SU-DHL-6 (cell line): ENCODE measurements at regions not wholly inside any gene's neighbourhood (a gene's known extent, or its start where the extent isn't known, plus 50 kb on each side); places are given as distances from the start of the nearest gene placed in this dataset.

Experiments
- H2AFZ ChIP-seq: fragments of 200-600 bp; sonication (generic); 2 replicates; pipeline ENCODE4 v1.6.1; 2014; ENCODE audit warnings: low read depth, mild to moderate bottlenecking, moderate library complexity, mixed read lengths, antibody characterized with exemption, low read length; ENCODE audit not compliant: severe bottlenecking
- H3F3A ChIP-seq: fragments of 200-600 bp; shearing (Covaris generic); 2 replicates; pipeline ENCODE4 v1.6.0; 2016; ENCODE audit warnings: antibody characterized with exemption, mild to moderate bottlenecking; ENCODE audit not compliant: insufficient read depth
- H3K27ac ChIP-seq: fragments of 200-600 bp; sonication (generic); 2 replicates; pipeline ENCODE4 v1.5.1; 2016; ENCODE audit warnings: low read depth, mild to moderate bottlenecking, low read length, moderate library complexity, mixed read lengths
- H3K27me3 ChIP-seq: fragments of 200-600 bp; sonication (generic), shearing (Covaris generic); 2 replicates; pipeline ENCODE4 v1.6.0; 2014; ENCODE audit warnings: mild to moderate bottlenecking, low read length
- H3K36me3 ChIP-seq: fragments of 200-600 bp; sonication (generic); 2 replicates; pipeline ENCODE4 v1.6.1; 2014; ENCODE audit warnings: mild to moderate bottlenecking, low read length, mixed read lengths
- H3K4me2 ChIP-seq: fragments of 300-600, 200-600 bp; shearing (Covaris generic), sonication (generic); 2 replicates; pipeline ENCODE4 v1.6.0; 2014; ENCODE audit warnings: low read length, low read depth, mild to moderate bottlenecking; ENCODE audit not compliant: poor library complexity, severe bottlenecking
- H3K4me3 ChIP-seq: fragments of 200-600 bp; sonication (generic); 2 replicates; pipeline ENCODE4 v1.5.1; 2014; ENCODE audit warnings: antibody characterized with exemption, low read length, mild to moderate bottlenecking, mixed read lengths; ENCODE audit not compliant: insufficient read depth, poor library complexity, severe bottlenecking
- H3K79me2 ChIP-seq: fragments of 200-600 bp; sonication (generic); 2 replicates; pipeline ENCODE4 v1.6.1; 2014; ENCODE audit warnings: mild to moderate bottlenecking, low read length, moderate library complexity; ENCODE audit not compliant: insufficient read depth
- H3K9ac ChIP-seq: fragments of 200-600 bp; sonication (generic); 2 replicates; pipeline ENCODE4 v1.7.0; 2014; ENCODE audit warnings: mild to moderate bottlenecking, low read length
- H3K9me2 ChIP-seq: fragments of 200-600 bp; sonication (generic); replicated peaks from 2 replicates; pipeline ENCODE4 v1.6.1; 2014; ENCODE audit warnings: low read length; ENCODE audit not compliant: insufficient read depth
- H3K9me3 ChIP-seq: fragments of 200-600 bp; sonication (generic); 2 replicates; pipeline ENCODE4 v1.6.1; 2014; ENCODE audit warnings: low read length, mixed read lengths; ENCODE audit not compliant: insufficient read depth
- H4K20me1 ChIP-seq: fragments of 200-600 bp; sonication (generic); 2 replicates; pipeline ENCODE4 v1.6.1; 2014; ENCODE audit warnings: low read depth, mild to moderate bottlenecking, antibody characterized with exemption, low read length, moderate library complexity, mixed read lengths
- EZH2phosphoT487 ChIP-seq: fragments of 200-600 bp; sonication (generic), shearing (Covaris generic); conservative IDR thresholded peaks from 2 replicates; pipeline ENCODE4 v1.6.1; 2018; ENCODE audit warnings: mild to moderate bottlenecking, antibody characterized with exemption, low read length, moderate library complexity, mixed read lengths
- TF ChIP-seq, protein P1 (sequence below): fragments of 200-600 bp; sonication (generic); IDR thresholded peaks from one replicate; pipeline ENCODE4 v1.5.1; 2017; ENCODE audit warnings: antibody characterized with exemption, mild to moderate bottlenecking, low read length, moderate library complexity; ENCODE audit not compliant: insufficient read depth, poor library complexity, severe bottlenecking

DNA sequence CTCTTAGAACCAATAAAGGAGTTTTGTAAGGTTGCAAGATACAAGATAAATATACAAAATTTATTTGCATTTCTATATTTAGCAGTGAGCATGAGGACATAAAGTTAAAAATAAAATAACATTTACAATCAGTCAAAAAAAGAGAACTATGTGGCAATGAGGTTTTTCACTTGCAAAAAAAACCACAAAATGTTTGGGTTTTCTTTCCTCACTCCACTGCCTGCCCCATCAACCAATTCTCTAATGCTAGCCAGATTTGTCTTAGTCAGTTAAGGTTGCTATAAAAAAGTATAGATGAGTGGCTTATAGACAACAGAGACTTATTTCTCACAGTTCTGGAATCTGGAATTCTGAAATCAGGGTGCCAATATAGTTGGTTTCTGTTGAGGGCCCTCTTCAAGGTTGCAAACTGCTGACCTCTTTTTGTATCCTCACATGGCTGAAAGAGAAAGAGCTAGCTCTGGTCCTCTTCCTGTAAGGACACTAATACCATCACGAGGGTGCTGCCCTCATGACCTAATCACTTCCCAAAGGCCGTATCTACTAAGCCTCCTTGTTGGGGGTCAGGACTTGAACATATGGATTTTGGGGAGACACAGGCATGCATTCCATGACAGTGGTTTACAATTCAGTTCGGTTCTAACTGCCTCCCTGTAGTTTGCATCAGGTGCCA is 566.2 kb downstream of the GALR1 start:
- Histone ChIP-seq H3K9ac (no peak overlapping the region), H3K9me3 (no peaks in the 10 kb centered on the region), H3K27ac (no peak overlapping the region), H4K20me1 (no peaks in the 10 kb centered on the region), H2AFZ (no peak overlapping the region), H3K9me2 (no peaks in the 10 kb centered on the region), H3K36me3 (no peaks in the 10 kb centered on the region), H3K4me3 (no peak overlapping the region), H3K4me2 (no peak overlapping the region), H3K79me2 (no peaks in the 10 kb centered on the region), H3K27me3 (no peaks in the 10 kb centered on the region), H3F3A (no peaks in the 10 kb centered on the region)
- TF ChIP-seq, protein P1, sequence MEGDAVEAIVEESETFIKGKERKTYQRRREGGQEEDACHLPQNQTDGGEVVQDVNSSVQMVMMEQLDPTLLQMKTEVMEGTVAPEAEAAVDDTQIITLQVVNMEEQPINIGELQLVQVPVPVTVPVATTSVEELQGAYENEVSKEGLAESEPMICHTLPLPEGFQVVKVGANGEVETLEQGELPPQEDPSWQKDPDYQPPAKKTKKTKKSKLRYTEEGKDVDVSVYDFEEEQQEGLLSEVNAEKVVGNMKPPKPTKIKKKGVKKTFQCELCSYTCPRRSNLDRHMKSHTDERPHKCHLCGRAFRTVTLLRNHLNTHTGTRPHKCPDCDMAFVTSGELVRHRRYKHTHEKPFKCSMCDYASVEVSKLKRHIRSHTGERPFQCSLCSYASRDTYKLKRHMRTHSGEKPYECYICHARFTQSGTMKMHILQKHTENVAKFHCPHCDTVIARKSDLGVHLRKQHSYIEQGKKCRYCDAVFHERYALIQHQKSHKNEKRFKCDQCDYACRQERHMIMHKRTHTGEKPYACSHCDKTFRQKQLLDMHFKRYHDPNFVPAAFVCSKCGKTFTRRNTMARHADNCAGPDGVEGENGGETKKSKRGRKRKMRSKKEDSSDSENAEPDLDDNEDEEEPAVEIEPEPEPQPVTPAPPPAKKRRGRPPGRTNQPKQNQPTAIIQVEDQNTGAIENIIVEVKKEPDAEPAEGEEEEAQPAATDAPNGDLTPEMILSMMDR, result no peak
- TF ChIP-seq EZH2phosphoT487, result no peak

DNA sequence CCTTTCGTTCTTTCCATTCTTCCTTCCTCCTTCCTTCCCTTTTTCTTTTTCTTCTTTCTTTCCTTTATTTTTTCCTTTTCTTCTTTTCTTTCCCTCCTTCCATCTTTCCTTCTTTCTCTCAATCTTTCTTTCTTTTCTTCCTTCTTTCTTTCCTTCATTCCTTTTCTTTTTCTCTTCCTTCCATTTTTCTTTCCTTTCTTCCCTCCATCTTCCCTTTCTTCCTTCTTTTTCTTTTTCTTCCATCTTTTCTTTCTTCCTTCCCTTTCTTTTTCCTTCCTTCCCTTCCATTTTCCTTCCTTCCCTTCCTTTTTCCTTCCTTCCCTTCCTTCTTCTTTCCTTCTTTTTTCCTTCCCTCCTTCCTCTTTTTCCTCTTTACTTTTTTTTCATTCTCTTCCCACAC is 568.7 kb downstream of the GALR1 start:
- TF ChIP-seq EZH2phosphoT487, result no peak
- TF ChIP-seq, protein P1, result no peak

DNA sequence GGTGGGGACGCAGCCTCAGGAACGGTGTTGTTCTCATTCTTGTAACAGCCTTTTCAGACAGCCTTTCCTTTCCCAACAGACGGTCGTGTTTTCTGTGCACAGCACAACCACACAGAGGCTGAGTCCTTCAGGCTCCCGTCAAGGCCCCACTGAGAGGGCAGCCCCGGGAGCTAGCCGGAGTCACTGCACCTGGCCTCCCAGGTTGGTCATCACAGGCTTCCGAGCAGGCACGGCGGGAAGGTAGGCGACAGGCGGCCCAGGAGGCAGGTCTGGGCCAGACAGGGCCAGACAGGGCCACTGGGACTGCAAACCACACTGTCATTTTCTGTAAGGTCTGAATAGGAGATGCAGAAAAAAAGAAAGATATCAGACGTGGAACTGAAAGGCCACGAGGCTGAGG is 570.8 kb downstream of the GALR1 start:
- H3K4me3 ChIP-seq, result no peak overlapping the region
- H3K79me2 ChIP-seq, result no peaks in the 10 kb centered on the region
- no peaks in the 10 kb centered on the region for H3K27me3 ChIP-seq
- no peaks in the 10 kb centered on the region for H3K9me2 ChIP-seq
- H4K20me1 ChIP-seq, result no peaks in the 10 kb centered on the region
- H3K9me3 ChIP-seq, result no peaks in the 10 kb centered on the region
- H3K9ac ChIP-seq, result no peak overlapping the region
- no peak overlapping the region for H3K27ac ChIP-seq
- no peak overlapping the region for H3K4me2 ChIP-seq
- H3F3A ChIP-seq, result no peaks in the 10 kb centered on the region
- TF ChIP-seq, protein P1, result no peak
- TF ChIP-seq EZH2phosphoT487, result no peak
- no peaks in the 10 kb centered on the region for H3K36me3 ChIP-seq
- H2AFZ ChIP-seq, result no peak overlapping the region

More for the DNA sequence above, 568.7 kb downstream of the GALR1 start:
- Histone ChIP-seq H4K20me1 (no peaks in the 10 kb centered on the region), H3F3A (no peaks in the 10 kb centered on the region), H3K9me3 (no peaks in the 10 kb centered on the region), H3K9me2 (no peaks in the 10 kb centered on the region), H3K9ac (no peak overlapping the region), H3K36me3 (no peaks in the 10 kb centered on the region), H2AFZ (no peak overlapping the region), H3K27me3 (no peaks in the 10 kb centered on the region), H3K4me3 (no peak overlapping the region), H3K79me2 (no peaks in the 10 kb centered on the region), H3K27ac (no peak overlapping the region), H3K4me2 (no peak overlapping the region)
